LNCAP (cell line): ENCODE measurements at regions not wholly inside any gene's neighbourhood (a gene's known extent, or its start where the extent isn't known, plus 50 kb on each side); places are given as distances from the start of the nearest gene placed in this dataset.

Source experiments
- CTCF ChIP-seq: fragments of 450-650 bp; IDR thresholded peaks from 2 replicates; pipeline ENCODE4 v1.5.1; 2017; ENCODE audit warnings: mild to moderate bottlenecking

GRCh38 chr9:38207247-38207778, 138.3 kb upstream of the SHB start:
- no peak for TF ChIP-seq CTCF

GRCh38 chr9:38205279-38205678, 136.3 kb upstream of the SHB start:
- TF ChIP-seq CTCF: no peak

GRCh38 chr9:38202336-38202938, 133.4 kb upstream of the SHB start:
- TF ChIP-seq CTCF: no peak

GRCh38 chr9:38201844-38202243, 132.8 kb upstream of the SHB start:
- TF ChIP-seq CTCF: no peak

- no peak for TF ChIP-seq CTCF
Measured at GRCh38 chr9:38200431-38200830, 131.4 kb upstream of the SHB start.

- TF ChIP-seq CTCF: no peak
Measured at GRCh38 chr9:38198140-38198539, 129.1 kb upstream of the SHB start.

GRCh38 chr9:38196714-38197113, 127.7 kb upstream of the SHB start:
- TF ChIP-seq CTCF: no peak

GRCh38 chr9:38195737-38196161, 126.7 kb upstream of the SHB start:
- TF ChIP-seq CTCF: no peak
